ENCODE measurements at regions not wholly inside any gene's neighbourhood (a gene's known extent, or its start where the extent isn't known, plus 50 kb on each side); places are given as distances from the start of the nearest gene placed in this dataset.

DNA sequence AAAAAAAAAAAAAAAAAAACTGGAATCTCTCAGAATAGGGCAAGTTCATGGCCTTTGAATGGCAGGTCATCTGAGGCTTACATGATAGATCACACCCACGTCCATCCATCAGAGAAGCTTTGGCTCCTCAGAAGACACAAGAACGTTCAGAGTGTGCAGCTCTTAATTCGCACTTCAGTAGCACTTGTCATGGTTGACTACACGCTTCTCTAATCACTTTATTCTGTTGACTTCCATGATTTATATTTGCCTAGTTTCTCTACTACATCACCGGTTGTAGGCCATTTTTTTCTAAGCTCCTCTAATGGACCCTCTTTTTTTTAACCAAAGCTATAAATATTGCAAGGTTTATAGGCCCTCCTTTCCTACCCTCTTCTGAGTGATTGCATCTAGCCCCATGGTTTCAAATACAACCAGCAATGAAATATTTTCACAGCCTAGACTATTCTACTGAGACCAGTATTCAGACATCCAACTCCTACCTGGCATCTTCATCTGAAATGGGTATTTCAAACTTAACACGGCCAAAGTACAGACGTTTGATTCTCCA lies 305.4 kb upstream of the CELF2 start:
- Histone ChIP-seq H3K27ac (ENCODE audit: control insufficient read depth, insufficient read depth, low read length) (no peak overlapping the region), H3K9me1 (ENCODE audit: control insufficient read depth, extremely low read depth, insufficient read depth, low read length) (no peaks in the 10 kb centered on the region), H3K4me1 (ENCODE audit: control insufficient read depth, extremely low read depth, insufficient read depth, low read length) (no peaks in the 10 kb centered on the region), H3K79me2 (ENCODE audit: control insufficient read depth, insufficient read depth, low read length) (no peaks in the 10 kb centered on the region), H2AFZ (ENCODE audit: control insufficient read depth, low read length) (no peak overlapping the region), H3K4me2 (ENCODE audit: control insufficient read depth, extremely low read depth, insufficient read depth, low read depth, low read length) (no peak overlapping the region), H3K4me3 (ENCODE audit: control insufficient read depth in 2 of 3, extremely low read depth in 1 of 3, insufficient read depth in 2 of 3, low read depth in 1 of 3, low read length in 3 of 3) (no peak overlapping the region), H3K27me3 (ENCODE audit: control insufficient read depth, extremely low read depth, insufficient read depth, low read length) (no peaks in the 10 kb centered on the region), H3K9me3 (ENCODE audit: control insufficient read depth, low read depth, low read length) (no peaks in the 10 kb centered on the region), H3K9ac (ENCODE audit: control insufficient read depth, extremely low read depth, insufficient read depth, low read length) (no peak overlapping the region), H4K20me1 (ENCODE audit: control insufficient read depth, extremely low read depth, insufficient read depth, low read length) (no peaks in the 10 kb centered on the region), H3K36me3 (ENCODE audit: control insufficient read depth in 2 of 2, extremely low read depth in 1 of 2, insufficient read depth in 2 of 2, low read length in 2 of 2) (no peaks in the 10 kb centered on the region)
- TF ChIP-seq, protein P1, sequence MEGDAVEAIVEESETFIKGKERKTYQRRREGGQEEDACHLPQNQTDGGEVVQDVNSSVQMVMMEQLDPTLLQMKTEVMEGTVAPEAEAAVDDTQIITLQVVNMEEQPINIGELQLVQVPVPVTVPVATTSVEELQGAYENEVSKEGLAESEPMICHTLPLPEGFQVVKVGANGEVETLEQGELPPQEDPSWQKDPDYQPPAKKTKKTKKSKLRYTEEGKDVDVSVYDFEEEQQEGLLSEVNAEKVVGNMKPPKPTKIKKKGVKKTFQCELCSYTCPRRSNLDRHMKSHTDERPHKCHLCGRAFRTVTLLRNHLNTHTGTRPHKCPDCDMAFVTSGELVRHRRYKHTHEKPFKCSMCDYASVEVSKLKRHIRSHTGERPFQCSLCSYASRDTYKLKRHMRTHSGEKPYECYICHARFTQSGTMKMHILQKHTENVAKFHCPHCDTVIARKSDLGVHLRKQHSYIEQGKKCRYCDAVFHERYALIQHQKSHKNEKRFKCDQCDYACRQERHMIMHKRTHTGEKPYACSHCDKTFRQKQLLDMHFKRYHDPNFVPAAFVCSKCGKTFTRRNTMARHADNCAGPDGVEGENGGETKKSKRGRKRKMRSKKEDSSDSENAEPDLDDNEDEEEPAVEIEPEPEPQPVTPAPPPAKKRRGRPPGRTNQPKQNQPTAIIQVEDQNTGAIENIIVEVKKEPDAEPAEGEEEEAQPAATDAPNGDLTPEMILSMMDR (optimal IDR thresholded peaks at IDR 0.05 in 1 of 3, IDR thresholded peaks at IDR 0.05 in 1 of 3, conservative IDR thresholded peaks at IDR 0.05 in 1 of 3; ENCODE audit: extremely low read depth in 1 of 3, insufficient read depth in 2 of 3, low read length in 3 of 3) = no peak
- no peak for TF ChIP-seq EZH2 (IDR thresholded peaks at IDR 0.05; ENCODE audit: low read length)
- dilution Hi-C loops (cut with MboI; ENCODE audit: extremely low pct_ligation_motif_present, low sequenced_read_pairs) = no loop called here
- no peak for DNase-seq (ENCODE audit: low read depth, low spot score)
- FAIRE-seq = no peak

- no peaks in the 10 kb centered on the region for H3K27me3 ChIP-seq (ENCODE audit: control insufficient read depth, extremely low read depth, insufficient read depth, low read length)
- DNase-seq (ENCODE audit: low read depth, low spot score) (no peak), FAIRE-seq (no peak)
- no peaks in the 10 kb centered on the region for H3K79me2 ChIP-seq (ENCODE audit: control insufficient read depth, insufficient read depth, low read length)
- no peaks in the 10 kb centered on the region for H4K20me1 ChIP-seq (ENCODE audit: control insufficient read depth, extremely low read depth, insufficient read depth, low read length)
- no peaks in the 10 kb centered on the region for H3K4me1 ChIP-seq (ENCODE audit: control insufficient read depth, extremely low read depth, insufficient read depth, low read length)
- no peak overlapping the region for H3K9ac ChIP-seq (ENCODE audit: control insufficient read depth, extremely low read depth, insufficient read depth, low read length)
- dilution Hi-C loops (cut with MboI; ENCODE audit: extremely low pct_ligation_motif_present, low sequenced_read_pairs) = no loop called here
- no peak overlapping the region for H3K27ac ChIP-seq (ENCODE audit: control insufficient read depth, insufficient read depth, low read length)
- no peak overlapping the region for H3K4me2 ChIP-seq (ENCODE audit: control insufficient read depth, extremely low read depth, insufficient read depth, low read depth, low read length)
- H3K4me3 ChIP-seq (ENCODE audit: control insufficient read depth in 2 of 3, extremely low read depth in 1 of 3, insufficient read depth in 2 of 3, low read depth in 1 of 3, low read length in 3 of 3) = no peak overlapping the region
- TF ChIP-seq EZH2 (IDR thresholded peaks at IDR 0.05; ENCODE audit: low read length) = no peak
- TF ChIP-seq, protein P1 (optimal IDR thresholded peaks at IDR 0.05 in 1 of 3, IDR thresholded peaks at IDR 0.05 in 1 of 3, conservative IDR thresholded peaks at IDR 0.05 in 1 of 3; ENCODE audit: extremely low read depth in 1 of 3, insufficient read depth in 2 of 3, low read length in 3 of 3) = no peak
- no peaks in the 10 kb centered on the region for H3K9me1 ChIP-seq (ENCODE audit: control insufficient read depth, extremely low read depth, insufficient read depth, low read length)
- no peaks in the 10 kb centered on the region for H3K36me3 ChIP-seq (ENCODE audit: control insufficient read depth in 2 of 2, extremely low read depth in 1 of 2, insufficient read depth in 2 of 2, low read length in 2 of 2)
- no peaks in the 10 kb centered on the region for H3K9me3 ChIP-seq (ENCODE audit: control insufficient read depth, low read depth, low read length)
- H2AFZ ChIP-seq (ENCODE audit: control insufficient read depth, low read length) = no peak overlapping the region
Measured at GRCh38 chr10:10714327-10714726, 303.3 kb upstream of the CELF2 start.
